ENCODE measurements at regions not wholly inside any gene's neighbourhood (a gene's known extent, or its start where the extent isn't known, plus 50 kb on each side); places are given as distances from the start of the nearest gene placed in this dataset.

DNA sequence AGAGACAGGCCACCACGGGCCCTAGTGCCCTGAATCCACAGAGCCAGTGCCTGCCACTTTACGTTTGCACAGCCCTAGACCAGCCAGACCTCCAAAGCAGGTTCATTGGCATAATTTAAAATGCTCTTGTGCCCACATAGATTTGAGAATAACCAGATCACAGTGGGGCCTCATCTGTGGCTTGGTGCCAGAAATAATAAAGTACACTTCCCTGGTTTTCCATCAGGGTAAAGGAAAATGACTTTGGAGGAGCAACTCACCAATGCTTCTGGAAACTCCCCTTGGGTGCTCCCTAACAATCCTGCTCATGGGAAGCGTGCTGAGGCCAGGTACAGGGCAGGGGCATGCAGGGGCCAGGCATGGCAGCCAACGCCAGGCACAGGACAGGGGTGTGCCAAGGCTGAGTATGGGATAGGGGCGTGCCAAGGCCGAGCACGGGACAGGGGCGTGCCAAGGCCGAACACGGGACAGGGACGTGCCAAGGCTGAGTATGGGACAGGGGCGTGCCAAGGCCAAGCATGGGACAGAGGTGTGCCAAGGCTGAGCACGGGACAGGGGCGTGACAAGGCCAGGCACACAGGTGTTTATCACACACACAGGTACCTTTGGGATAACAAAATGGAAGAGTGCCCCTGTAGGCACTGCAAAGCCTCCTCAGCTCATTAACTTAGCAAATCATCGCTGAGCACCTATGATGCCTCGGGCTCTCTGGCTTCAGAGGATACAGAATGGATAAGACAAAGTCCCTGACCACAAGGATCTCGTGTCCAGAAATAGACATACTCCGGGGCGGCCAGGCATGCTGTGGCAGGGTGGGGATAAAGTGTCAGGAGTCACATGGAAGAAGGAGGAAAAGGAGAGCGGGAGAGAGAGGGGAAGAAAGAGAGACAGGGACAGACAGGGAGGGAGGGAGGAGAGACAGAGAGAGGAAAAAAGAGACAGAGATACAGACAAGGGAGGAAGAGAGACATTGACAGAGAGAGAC is 334.7 kb downstream of the EIPR1 start:
- no peak for DNase-seq (ENCODE audit: extremely low spot score)
- ChIA-PET POLR2A (no interaction called here), CTCF (no interaction called here)
- TF ChIP-seq, protein P1, sequence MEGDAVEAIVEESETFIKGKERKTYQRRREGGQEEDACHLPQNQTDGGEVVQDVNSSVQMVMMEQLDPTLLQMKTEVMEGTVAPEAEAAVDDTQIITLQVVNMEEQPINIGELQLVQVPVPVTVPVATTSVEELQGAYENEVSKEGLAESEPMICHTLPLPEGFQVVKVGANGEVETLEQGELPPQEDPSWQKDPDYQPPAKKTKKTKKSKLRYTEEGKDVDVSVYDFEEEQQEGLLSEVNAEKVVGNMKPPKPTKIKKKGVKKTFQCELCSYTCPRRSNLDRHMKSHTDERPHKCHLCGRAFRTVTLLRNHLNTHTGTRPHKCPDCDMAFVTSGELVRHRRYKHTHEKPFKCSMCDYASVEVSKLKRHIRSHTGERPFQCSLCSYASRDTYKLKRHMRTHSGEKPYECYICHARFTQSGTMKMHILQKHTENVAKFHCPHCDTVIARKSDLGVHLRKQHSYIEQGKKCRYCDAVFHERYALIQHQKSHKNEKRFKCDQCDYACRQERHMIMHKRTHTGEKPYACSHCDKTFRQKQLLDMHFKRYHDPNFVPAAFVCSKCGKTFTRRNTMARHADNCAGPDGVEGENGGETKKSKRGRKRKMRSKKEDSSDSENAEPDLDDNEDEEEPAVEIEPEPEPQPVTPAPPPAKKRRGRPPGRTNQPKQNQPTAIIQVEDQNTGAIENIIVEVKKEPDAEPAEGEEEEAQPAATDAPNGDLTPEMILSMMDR (IDR thresholded peaks at IDR 0.05; ENCODE audit: control extremely low read depth, extremely low read depth, low read depth, missing control alignments), result no peak

DNA sequence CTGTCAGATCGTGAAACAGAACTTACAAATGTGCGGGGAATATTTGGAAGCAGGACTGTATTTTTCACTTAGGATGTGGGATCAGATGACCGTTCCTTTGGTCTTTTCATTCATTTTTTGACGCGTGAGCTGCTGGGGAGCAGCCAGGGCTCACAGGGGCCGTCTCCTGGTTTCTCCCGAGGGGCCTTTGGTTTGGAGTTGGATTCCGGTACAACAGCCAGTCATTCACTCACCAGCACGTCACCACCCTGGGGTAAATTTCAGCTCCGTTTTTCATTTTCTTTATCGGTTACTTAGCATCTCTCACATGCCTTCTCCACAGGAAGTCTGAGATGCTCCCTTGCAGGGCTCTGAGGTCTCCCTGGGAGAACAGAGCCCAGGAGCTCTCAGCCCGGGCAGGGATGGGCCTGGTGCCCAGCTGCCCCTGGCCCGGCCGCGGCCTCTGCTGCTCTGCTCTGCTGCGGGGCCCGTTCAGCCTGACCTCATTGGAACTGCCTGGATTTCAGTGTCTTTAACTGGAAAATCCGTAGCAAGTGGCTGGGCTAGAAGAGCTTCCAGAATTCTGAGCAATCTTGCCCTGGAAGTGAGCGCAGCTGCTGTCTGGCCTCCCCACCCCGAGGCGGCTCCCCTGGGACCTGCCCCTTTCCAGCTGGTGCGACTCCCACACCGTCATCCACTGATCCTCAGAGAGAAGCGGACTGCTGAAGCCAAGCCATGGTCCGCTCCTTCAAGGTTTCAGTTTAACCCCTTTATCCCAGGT is 335.6 kb downstream of the EIPR1 start:
- TF ChIP-seq, protein P1 (IDR thresholded peaks at IDR 0.05; ENCODE audit: control extremely low read depth, extremely low read depth, low read depth, missing control alignments), result no peak
- ChIA-PET CTCF (no interaction called here), POLR2A (no interaction called here)
- DNase-seq (ENCODE audit: extremely low spot score), result no peak

DNA sequence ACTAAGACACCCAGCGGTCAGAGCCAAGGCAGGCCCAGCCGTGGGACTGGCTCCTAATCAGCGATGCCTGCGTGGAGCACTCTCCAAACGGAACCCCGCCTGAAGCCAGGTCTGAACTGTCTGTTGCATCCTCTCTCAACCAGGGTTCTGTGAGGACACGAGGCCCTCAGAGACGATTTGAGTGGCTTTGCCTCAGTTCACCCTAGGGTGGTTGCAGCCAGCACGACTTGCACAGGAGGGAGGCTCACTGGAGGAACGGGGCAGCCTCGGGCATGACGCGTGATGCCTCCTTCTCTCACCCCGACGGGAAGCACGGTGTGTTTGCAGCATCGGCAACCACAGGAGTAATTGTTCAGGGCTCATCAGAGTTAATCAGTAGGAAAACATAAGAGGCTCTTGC is 336.4 kb downstream of the EIPR1 start:
- ChIA-PET CTCF (no interaction called here), POLR2A (no interaction called here)
- no peak for DNase-seq (ENCODE audit: extremely low spot score)
- TF ChIP-seq, protein P1 (IDR thresholded peaks at IDR 0.05; ENCODE audit: control extremely low read depth, extremely low read depth, low read depth, missing control alignments), result no peak

DNA sequence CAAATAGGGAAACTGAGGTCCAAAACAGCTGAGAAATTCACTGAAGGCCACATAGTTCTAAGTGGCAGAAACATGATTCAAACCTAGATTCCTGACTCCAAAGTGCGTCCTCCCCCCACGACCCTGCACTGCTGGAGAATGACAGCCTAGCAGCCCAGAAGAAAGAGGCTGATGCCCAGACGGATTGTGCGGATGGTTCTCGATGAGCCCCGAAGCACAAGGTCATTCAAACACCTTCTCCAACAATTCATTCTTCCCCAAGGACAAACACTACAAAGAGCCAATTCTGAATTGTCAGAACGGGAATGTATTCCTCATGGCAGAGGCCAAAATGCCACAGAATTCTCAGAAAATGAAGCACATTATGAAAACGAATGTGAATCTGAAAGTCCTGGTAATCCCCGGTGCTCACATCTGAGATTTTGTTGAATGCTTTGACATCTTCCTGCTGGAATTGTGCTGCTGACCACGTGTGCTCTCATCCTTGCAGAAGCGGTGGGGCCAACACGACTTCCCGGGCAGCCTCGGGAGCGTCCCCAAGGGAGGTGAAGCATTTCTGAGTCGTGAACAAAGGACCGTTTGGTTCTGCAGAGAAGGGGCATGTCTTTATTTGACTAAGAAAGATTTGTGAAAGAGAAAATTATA is 337.0 kb downstream of the EIPR1 start:
- CTCF ChIA-PET, result no interaction called here
- POLR2A ChIA-PET, result no interaction called here
- DNase-seq (ENCODE audit: extremely low spot score), result no peak
- TF ChIP-seq, protein P1 (IDR thresholded peaks at IDR 0.05; ENCODE audit: control extremely low read depth, extremely low read depth, low read depth, missing control alignments), result no peak

DNA sequence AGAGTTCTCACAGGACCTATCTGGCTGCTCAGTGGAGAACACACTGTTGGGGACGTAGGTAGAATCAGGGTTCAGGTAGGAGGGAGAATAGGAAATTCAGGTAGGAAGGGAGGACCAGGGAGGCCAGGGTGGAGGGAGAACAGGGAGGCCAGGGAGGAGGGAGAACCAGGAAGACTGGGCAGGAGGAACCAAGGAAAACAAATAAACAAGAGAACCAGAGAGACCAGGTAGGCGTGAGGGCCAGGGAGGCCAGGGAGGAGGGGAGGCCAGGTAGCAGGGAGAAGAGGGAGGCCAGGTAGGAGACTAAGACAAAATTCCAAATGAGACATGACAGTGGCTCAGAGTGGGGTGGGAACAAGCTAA is 337.6 kb downstream of the EIPR1 start:
- ChIA-PET CTCF (no interaction called here), POLR2A (no interaction called here)
- TF ChIP-seq, protein P1 (IDR thresholded peaks at IDR 0.05; ENCODE audit: control extremely low read depth, extremely low read depth, low read depth, missing control alignments), result no peak
- DNase-seq (ENCODE audit: extremely low spot score), result no peak

DNA sequence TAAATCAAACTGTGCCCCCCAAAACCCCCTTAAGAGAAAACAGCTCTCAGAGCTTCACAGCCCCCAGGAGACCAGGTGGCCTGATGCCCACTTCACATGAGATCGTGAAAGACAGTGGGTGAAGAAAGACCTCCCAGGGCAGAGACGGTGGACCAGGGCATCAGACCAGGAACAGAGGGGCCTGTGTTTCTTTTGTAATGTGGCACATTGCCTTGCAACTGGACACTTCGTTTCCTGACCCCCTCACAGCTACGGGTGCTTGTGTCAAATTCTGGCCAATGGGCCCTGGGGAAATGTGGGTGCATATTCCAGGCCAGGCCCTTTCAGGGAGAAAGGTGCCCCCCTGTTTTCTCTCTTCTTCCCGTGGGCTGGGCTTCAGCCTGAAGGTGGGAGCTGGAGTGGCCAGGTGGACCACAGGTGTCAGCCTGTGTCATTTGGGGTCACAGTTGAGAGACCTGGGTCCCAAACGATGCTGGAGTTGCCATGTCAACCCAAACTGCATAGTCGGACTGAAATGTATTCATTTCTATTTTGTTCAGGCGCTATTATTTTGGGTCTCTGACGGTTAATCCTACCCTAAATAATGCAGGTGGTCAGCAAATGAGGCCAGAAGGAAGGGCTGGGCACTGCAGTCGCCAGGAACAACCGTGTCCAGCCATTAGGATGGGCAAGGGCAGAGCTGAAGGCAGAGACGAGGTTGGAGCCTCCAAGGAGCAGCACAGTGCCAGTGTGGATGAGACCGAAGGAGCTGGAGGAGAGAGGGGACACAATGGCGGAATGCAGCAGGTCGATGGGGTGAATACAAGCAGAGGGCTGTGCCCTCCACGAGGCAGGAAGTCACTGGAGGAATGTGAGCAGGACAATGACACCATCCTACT is 338.2 kb downstream of the EIPR1 start:
- TF ChIP-seq, protein P1 (IDR thresholded peaks at IDR 0.05; ENCODE audit: control extremely low read depth, extremely low read depth, low read depth, missing control alignments), result no peak
- POLR2A ChIA-PET, result no interaction called here
- DNase-seq (ENCODE audit: extremely low spot score), result no peak
- CTCF ChIA-PET, result no interaction called here
